Fibroblast of skin of scalp (primary cell): ENCODE measurements at regions not wholly inside any gene's neighbourhood (a gene's known extent, or its start where the extent isn't known, plus 50 kb on each side); places are given as distances from the start of the nearest gene placed in this dataset.
A peak's percentile ranks its signal among the peaks of the same experiment; 100 is the strongest.
"Not testable (repeated sequence)": the region's sequence is repeated elsewhere in the genome, so short reads cannot be mapped to it uniquely, and the experiment has no call there.

ENCODE experiments used
- DNase-seq: peaks from one replicate; pipeline ENCODE4 v3.0.0-alpha.2; 2013

DNA sequence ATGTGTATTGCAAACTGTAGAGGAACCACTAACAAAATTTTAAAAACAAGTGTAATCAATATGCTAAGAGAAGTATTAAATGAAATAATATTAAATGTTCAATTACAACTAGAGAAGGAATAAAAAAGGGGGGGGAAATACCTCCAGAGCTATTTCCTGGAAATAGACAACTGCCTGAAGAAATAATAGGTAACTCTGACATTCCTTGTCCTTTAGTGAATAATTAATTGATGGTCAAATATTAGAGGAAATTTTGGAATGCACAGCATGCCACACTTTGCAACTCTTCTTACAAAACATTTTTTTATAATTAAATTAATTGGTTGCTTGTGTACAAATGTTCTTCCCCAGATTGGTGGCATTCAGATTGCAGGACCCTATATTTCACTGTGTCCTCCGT lies 342.6 kb upstream of the COL8A1 start:
- DNase-seq, result no peak

DNA sequence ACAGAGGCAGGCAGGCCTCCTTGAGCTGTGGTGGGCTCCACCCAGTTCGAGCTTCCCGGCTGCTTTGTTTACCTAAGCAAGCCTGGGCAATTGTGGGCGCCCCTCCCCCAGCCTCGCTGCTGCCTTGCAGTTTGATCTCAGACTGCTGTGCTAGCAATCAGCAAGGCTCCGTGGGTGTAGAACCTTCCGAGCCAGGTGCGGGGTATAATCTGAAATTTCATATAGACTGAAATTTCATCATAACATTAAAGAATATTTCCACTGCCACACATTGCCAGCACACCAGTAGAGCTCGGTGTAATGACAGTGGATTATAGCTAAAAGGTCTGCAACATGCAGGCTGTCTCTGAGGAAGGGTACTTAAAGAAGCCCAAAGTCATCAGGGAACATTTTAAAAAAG lies 344.3 kb upstream of the COL8A1 start:
- not testable (repeated sequence) for DNase-seq

- DNase-seq, result no peak
Measured at GRCh38 chr3:99287876-99288275, 350.5 kb upstream of the COL8A1 start.

DNA sequence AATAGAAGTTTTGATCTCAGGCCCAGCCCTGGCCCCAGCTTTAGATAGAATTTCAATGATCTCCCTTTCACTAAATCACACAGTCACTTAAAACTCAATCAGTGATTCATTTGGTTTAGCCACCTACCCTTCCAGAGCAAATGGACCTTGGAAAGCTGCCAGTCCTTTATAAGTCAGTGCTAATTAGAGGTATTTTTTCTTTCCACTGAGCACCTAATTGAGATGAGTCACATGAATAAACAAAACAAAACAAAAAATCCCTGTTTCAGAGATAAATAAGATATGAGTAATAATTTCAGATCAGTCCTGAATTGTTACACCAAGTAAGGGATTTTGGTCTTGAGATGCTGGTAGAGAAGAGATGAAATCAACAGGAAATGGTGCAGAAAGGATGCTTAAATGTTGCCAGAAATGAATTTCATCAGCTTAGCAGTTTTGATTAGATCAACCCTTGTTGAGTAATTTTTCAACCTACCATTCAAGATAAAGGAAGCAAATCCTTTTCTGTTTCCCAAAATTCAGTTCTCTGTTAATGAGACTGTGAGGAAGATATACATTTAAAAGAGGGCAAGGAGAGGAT lies 352.0 kb upstream of the COL8A1 start:
- DNase-seq, result no peak

DNA sequence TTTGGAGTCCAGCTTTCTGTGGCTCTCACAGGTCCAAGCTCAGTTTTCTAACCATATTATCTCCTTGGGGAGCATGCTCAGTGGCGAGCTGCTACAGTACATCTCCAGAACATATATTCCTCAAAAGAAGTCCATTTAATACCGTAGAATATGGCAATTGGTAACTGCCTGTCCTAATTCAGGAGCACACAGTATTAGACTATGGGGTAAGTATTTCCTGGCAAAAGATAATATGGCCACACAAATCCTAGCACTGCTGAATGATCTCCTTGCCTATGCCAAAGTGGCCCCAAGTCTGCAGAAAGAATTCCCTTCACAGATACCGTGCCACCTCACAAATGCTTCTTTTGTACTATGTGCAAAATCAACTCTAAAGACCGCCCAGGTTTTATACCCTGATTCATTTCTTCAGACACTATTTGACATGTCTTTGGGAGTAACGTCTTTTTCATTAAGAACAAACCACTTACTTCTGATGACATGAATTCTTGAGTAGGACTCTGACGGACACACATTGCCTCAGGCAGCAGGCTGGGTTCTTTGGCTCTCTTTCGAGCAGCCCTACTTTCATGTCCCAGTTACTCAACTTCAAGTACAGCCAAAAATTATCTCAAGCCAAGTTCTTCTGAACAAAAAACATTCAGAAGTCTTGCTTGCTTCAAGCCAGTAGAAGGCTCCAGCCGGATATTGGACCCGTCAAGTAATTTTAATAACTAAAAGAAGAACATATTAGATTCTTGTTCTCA lies 368.3 kb upstream of the DCBLD2 start:
- DNase-seq, result no peak

DNA sequence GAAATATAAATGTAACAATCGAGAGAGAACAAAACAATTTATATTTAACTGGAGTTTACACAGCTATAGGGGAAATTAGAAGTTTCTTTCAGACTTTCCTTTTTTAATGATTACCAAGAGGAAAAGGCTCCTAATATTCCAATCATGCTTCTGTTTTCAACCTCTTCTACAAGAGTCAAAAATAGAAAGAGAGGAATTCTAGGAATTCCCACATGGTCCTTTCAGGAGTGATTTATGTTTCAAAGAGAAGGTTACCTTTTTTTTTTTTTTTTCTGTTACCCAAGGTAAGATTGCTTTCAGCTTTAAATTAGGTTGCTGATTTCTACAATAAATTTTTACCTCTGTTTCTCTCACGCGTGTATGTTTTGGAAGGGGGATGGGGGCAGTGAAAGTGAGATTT lies 355.3 kb upstream of the DCBLD2 start:
- DNase-seq, result no peak

DNA sequence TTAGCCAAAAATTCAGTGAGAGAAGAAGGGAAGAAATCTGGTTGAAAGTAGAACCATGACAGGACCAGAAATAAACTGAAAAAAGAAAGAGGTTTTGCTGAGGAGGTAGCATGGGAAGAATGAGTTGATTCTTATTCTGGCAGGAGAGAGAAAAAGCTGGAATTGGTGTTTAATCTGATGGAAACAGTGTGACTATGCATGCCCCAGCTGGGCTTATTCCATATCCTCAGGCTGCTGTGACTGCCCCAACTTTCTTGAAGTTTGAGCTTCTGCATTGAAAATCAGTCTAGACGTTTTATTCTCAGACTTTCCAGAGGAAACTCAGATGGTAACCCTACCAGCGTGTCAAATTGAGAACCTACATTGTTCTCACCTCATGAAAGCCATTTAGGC lies 352.5 kb upstream of the DCBLD2 start:
- DNase-seq, result no peak

DNA sequence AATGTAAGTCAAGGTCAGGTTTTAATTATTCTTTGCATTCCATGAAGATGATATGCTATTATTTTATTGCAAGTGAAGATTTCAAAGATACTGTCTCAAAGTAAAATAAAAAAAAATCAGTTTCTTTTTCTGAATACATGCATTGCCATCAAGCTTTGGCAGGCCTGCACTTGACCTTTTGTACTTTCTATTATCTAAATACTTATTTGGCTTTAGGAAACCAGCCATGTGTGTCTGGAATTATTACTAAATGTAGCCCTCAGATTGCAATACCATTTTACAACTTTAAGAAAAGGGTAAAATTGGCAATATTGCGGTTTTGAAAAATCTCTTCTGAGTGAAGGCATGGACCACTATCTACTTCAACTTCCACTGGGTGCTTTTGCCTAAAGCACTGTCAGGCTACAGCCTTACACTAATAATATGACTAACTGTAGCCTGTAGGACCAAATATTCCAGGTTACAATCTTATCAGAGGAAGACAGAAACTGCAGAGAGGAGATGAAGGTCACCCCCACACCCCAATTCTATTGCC lies 349.4 kb upstream of the DCBLD2 start:
- peak; percentile 26 for DNase-seq

- peak; percentile 38 for DNase-seq
Measured at GRCh38 chr3:99250272-99250671, 348.8 kb upstream of the DCBLD2 start.

DNA sequence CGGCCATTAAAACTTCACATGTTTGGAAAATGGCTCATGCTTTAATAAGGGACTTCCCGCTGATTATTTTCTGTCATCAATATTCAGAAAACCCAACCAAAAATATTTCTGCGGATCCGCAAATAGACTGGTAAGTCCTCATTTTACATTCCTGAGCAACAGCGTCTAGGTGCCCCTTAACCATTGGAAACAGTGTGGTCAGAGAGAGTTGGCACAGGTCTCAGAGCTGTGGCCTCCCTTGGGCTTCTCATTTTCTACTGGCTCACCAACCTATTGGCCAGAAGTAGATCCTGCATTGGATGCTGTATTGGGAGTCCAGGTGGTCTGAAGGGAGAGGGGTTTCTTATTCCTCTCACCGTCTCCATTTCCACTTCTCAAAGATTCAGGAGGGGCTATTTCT lies 348.1 kb upstream of the DCBLD2 start:
- no peak for DNase-seq

DNA sequence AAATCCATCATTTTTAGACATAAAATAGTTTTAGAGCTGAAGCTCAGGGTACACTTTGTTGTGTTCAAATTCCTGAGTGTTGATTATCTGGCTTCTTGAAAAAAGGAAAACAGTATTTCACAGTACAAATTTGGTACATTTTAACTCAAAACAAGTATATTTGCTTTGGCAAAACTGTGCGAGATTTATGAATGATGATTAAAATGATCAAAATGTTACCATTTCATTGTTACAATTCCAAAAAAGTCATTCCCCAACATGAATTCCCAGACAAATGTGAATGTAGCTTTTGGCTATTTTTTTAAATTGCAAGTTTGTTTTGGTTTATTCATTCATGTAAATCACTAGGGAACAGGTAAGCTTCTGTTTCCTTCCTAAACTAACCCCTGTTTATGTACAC lies 347.4 kb upstream of the DCBLD2 start:
- DNase-seq, result peak; percentile 80

DNA sequence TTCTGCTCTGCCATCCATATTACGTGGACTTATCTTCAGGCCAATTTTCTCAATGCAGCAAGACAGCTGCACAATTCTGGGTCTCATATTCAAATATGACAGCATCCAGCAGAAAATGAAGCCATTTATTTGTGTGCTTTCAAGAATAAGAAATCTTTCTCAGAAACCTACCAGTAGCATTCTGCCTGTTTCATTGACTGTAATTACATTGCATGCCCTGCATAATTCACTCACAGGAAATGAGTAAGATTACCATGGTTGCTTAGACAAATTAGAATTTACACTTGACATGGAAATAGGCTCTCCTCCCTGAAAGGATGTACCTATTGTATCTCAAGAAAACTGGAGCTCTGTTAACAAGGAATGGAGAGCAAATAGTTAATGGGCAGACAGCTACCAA lies 346.6 kb upstream of the DCBLD2 start:
- DNase-seq, result peak; percentile 46

- peak; percentile 61 for DNase-seq
Measured at GRCh38 chr3:99246010-99246654, 344.6 kb upstream of the DCBLD2 start.

DNA sequence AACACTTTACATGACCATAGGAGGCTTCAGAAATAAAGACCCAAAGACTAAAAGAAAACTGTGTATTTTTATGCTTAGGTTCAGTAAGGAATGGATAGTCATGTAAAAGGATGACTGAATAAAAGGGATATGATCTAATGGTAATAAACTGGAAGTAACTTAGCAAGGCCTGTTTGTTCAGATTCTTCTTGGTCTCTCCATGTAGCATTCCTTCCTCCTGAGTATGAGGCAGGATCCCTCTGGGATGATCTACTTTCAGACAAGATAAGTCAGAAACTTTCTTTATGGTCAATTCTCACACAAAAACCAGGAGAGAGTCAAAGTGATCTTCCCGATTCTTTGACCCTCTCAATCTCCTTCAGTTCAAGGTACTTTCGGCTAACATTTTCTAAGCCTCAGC lies 340.8 kb upstream of the DCBLD2 start:
- peak; percentile 79 for DNase-seq

DNA sequence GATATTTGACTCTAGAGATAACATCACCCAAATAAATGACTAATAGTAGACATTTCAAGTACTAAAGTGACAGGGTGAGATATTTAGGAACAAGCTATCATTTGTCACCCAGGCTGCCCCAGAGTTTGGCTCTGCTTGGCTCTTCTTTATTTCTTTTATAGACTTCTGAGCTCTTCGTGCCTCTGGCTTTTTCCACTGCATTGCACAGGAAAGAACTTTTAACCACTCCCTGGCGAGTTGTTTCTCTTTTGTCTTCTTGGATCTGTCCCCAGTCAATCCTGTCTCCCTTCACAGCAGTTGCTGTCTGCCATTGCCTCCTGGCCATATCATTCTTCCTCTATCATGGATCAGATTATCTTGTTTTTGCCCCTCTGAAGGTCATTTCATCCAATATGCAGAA lies 339.2 kb upstream of the DCBLD2 start:
- peak; percentile 35 for DNase-seq

- no peak for DNase-seq
Measured at GRCh38 chr3:99236576-99236975, 335.1 kb upstream of the DCBLD2 start.

DNA sequence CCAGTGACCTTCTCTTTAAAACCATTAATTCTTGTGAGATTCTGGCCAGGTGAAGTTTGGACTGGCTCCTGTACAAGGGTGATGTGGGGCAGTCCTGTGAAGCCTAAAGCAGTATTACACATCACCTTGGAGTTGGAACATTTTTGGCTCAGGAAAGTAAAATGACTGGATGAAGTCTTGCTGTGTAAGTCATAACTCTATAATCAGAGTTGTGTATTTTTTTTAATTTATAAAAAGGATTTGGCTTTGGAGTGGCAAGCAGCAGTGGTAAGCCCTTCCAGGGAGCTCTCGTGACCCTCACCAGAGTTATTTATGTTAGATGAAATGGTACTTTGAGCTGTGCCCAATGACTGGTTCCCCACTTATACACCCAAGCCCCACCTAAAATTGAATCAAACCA lies 331.2 kb upstream of the DCBLD2 start:
- no peak for DNase-seq

DNA sequence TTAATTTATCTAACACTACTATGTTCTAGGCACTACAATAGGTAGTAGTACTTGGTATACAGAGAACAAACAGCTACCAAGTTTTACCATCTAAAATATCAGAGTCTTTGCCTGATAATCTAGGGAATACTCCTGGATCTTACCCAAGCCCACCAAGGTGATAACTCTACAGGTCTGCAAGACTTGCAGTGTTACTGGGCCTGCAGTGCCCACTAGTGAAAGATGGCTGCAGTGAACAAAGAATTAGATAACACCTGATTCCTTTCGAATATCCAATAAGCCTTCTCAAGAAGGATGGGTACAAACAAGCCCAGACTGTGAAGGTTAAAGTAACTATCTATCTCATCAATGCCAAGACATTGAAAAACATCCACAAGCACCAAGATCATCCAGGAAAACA lies 317.0 kb upstream of the DCBLD2 start:
- DNase-seq, result no peak

DNA sequence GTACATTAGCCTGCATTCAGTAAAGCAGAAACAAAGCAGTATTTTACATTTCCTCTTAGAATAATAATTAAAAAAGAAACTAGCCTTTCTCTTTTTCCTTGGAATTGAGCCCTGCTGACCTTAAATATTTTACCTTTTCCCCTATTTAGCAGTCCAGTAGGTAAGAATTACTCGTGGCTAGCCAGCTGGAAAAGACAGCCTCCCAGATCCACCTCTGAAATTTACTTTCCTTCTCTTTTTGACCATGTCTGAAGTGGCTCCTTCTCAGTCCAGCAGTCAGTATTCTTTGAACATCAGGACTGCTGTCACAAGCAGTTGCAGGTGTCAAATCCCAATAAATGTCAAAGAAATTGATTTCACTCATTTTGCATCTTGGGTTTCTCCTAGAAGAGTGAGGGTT lies 311.5 kb upstream of the DCBLD2 start:
- DNase-seq, result no peak

- DNase-seq, result no peak
Measured at GRCh38 chr3:99211309-99211708, 309.8 kb upstream of the DCBLD2 start.

GRCh38 chr3:99199021-99199420 lies 297.5 kb upstream of the DCBLD2 start:
- DNase-seq, result no peak

DNA sequence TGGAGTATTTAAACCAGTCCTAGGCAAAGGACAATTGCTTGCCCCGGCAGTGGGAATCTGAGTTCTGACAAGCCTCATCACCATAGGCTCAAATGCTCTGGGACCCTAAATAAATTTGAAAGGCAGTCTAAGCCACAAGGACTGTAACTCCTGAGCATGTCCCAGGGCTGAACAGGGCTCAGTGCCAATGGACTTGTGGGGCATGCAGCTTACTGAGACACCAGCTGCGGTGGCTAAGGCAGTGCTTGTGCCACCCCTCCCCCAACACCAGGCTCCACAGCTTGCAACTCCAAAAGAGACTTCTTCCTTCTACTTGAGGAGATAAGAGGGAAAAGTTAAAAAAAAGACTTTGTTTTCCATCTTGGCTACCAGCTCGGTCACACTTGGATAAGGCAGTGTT lies 289.7 kb upstream of the DCBLD2 start:
- DNase-seq, result no peak

DNA sequence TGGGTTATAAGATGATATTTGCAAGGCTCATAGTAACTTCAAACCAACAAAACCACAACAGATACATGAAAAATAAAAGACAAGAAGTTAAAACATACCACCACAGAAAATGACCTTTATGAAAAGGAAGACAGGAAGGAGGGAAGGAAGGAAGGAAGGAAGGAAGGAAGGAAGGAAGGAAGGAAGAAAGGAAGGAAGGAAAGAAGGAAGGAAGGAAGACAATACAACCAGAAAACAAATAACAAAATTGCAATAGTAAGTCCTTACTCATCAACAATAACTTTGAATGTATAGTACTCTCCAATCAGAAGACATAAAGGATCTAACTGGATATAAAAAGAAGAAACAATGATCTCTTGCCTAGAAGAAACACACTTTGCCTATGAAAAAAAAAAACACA lies 287.4 kb upstream of the DCBLD2 start:
- DNase-seq, result no peak

GRCh38 chr3:99186016-99186415 lies 284.5 kb upstream of the DCBLD2 start:
- DNase-seq, result no peak
